Activated CD4-positive, CD25-positive, alpha-beta regulatory T cell treated with anti-CD3 and anti-CD28 coated beads, Interleukin-2, amount 50 U/mL, for 24 hours (primary cell): ENCODE measurements at regions not wholly inside any gene's neighbourhood (a gene's known extent, or its start where the extent isn't known, plus 50 kb on each side); places are given as distances from the start of the nearest gene placed in this dataset.

Experiments used
- ATAC-seq, 2 donors: fragments of 150-1000 bp; cut with Tn5 transposase; one replicate each; pipeline ENCODE4 v1.10.0; 2021; ENCODE audit warnings: mild to moderate bottlenecking in 1 of 2, moderate library complexity in 1 of 2

GRCh38 chr20:11766961-11767360 lies 150.7 kb upstream of the BTBD3 start:
- ATAC-seq, result no peak

GRCh38 chr20:11769825-11770224 lies 147.9 kb upstream of the BTBD3 start:
- ATAC-seq, result no peak

GRCh38 chr20:11772226-11772730 lies 145.4 kb upstream of the BTBD3 start:
- no peak for ATAC-seq

- ATAC-seq, result no peak
Observed at GRCh38 chr20:11776687-11777086, 141.0 kb upstream of the BTBD3 start.

DNA sequence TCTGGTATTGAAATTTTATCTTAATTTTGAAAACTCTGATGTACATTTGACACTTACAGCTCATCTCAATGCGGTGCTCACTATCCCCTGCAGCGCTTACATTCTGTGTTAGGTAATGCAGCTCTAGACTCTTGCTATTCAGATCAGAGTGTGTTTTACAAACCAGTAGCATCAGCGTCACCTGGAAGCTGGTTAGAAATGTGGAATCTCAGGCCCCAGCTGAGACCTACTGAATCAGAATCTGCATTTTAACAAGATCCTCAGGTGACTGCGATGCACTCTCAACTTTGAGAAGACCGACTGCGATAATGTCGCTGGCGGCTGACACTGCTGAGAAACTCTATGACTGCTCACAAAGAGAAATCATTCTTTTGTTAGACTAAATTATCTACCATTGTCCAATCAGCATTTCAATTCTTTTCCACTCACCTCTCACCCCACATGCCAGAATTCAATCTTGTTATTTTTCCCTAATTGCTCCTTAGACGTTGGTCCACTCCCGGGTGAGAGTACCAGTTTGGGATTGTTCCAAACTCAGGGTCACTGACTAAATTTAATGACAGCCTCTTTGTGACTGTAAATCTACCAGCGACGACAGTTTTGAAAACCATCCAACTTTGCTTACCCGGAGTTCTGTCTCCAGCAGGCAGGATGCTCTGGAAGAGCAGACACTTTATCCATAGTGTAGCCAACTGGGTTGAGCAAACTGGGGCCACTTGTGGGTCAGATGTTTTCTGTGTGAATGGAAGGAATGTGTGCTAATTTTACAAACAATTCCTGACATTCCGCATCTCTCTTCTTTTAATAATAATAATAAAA lies 140.1 kb upstream of the BTBD3 start:
- ATAC-seq, result no peak

GRCh38 chr20:11778206-11778570 lies 139.5 kb upstream of the BTBD3 start:
- ATAC-seq, result no peak

- ATAC-seq, result no peak
Observed at GRCh38 chr20:11780765-11781369, 136.8 kb upstream of the BTBD3 start.

GRCh38 chr20:11783102-11783850 lies 134.4 kb upstream of the BTBD3 start:
- ATAC-seq, result no peak

GRCh38 chr20:11785885-11786507 lies 131.7 kb upstream of the BTBD3 start:
- no peak for ATAC-seq

- no peak for ATAC-seq
Observed at GRCh38 chr20:11790046-11790445, 127.6 kb upstream of the BTBD3 start.

DNA sequence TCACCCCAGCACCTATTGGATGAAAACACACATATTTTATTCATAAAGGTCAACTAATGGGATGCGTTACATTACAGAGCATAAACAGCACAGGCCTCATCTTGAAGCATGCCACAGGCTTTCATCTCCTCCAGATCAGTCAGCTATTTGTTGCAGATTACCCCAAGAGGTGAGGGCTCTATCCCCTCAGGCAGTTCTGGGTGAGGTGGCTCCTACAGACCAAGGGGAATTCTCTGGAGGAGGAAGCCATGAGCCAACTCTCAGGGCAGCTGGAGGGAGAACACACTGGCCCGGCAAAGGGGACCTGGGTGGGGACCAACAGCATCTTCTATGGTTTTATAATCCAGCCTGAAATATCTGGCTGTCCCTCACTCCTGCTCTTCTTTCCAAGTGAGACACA lies 126.4 kb upstream of the BTBD3 start:
- no peak for ATAC-seq

DNA sequence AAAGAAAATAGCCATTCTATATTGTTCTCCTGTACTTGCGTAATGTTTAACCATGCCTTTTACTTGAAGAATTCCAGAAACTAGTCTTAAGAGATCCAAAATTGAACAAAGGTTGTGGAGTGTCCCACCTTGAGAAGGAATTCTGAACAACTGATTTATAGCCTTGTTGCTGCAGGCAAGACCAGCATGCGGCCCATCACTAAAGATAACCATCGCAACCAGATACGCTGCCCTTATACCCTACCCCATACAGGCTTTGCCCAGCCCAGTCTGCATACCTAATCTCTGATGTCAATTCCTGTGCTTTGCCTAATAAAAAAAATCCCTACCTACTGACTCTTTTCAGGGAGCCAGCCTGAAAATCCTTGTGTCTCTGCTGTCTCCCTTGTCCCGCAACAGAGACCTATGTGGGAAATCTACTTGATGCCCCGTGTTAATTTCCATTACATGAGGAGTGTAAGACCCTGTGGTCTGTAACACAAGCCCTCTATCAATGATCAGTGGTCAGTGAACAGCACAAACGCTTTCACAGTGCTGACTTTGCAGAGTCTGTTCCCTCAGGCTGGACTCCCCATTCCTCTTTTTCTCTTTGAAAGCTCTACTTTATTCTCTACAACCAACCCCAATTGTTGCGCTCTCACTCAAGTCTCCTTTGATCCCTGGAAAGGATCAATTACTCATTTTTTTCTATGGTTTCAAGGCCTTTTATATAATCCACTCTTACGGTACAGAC lies 125.7 kb upstream of the BTBD3 start:
- ATAC-seq, result no peak

DNA sequence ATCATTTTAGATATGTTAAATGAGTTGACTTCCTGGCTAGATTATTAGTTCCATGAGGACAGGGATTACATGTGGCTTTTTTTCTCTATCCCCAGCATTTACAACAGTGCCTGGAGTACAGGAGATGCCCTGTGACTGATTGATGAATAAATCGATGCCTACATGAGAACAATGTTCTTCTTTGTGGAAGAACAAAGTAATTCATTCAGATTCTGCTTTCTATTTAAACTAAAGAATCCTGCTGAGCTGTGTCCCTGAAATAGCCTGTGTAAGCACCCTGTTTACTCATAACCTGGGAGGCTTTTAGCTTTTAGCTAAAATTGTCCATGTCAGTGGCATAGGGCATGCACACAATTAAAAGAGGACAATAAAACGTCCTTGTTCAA lies 125.1 kb upstream of the BTBD3 start:
- ATAC-seq, result no peak

DNA sequence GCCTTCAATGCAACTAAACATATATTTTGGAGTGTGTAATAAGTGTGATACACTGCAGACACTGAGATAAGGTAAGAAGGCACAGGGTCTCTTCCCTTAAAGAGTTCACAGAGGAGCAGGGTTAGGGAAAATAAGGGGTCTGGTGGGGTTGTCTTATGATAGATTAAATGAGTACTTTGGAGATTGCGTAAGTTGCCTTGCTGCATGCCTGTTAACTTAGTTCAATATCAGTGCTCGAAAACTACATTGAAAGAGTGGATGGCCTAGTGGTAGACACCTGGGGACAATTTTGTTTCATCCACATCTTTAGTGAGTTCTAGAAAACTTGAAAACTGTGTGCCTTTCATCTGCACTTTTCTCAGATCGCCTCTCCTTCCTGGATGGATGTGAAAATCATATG lies 123.2 kb upstream of the BTBD3 start:
- ATAC-seq, result no peak

DNA sequence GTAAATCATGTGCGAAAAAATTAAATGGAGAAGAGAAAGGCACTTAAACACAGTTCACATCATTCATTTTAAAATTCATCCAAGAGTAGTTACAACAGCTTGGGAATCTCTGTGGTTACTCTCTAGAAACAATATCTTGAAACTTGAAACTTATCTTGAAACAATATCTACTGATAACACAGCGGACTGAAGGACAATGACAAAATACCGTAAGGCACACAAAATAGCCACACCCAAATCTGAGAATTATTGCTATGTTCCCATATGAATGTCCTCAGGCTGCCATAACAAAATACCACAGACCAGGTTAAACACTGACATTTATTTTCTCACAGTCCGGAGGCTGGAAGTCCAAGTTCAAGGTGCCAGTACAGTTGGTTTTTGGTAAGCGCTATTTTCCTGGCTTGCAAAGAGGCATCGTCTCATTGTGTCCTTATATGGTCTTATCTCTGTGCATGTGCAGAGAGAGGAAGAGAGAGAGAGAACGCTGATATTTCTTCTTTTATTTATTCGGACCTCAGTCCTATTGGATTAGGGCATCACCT lies 122.5 kb upstream of the BTBD3 start:
- ATAC-seq, result no peak

DNA sequence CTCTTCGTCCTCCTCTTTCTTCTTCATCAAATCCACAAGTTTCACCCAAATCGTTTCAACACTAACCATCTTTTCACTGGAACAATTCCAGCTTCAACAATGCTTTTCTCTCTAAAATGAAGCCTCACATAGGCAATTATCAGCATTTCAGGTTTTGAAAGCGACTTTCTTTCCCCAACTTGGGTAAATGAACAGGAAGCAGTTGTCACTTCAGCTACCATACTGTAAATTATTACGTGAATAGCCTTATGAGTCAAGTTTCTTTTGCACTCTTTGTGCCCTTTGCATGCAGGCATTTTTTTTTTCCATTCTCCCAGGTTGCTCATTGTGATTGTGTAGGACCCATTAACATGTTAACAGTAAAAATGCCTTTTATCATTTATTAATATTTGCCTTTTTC lies 121.7 kb upstream of the BTBD3 start:
- no peak for ATAC-seq

DNA sequence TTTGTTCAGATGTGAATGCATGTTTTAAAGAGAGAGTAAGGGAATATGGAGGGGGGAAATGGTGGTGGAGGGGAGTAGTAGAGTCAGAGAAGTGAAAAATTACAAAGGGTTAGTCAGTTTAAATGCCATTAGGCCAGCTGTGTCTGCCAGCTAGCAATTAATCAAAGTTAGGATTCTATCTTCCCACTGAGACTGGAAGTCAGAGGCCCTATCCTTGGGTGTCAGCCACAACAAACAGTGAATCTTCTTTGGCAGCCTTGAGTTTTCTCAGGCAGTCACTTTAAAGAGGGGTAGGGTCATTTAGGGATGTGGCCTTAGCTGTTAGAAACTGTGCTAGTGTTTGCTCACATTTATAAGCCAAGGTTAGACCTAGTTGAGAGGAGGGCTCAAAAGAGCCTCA lies 120.5 kb upstream of the BTBD3 start:
- no peak for ATAC-seq

- no peak for ATAC-seq
Observed at GRCh38 chr20:11799281-11799684, 118.4 kb upstream of the BTBD3 start.

DNA sequence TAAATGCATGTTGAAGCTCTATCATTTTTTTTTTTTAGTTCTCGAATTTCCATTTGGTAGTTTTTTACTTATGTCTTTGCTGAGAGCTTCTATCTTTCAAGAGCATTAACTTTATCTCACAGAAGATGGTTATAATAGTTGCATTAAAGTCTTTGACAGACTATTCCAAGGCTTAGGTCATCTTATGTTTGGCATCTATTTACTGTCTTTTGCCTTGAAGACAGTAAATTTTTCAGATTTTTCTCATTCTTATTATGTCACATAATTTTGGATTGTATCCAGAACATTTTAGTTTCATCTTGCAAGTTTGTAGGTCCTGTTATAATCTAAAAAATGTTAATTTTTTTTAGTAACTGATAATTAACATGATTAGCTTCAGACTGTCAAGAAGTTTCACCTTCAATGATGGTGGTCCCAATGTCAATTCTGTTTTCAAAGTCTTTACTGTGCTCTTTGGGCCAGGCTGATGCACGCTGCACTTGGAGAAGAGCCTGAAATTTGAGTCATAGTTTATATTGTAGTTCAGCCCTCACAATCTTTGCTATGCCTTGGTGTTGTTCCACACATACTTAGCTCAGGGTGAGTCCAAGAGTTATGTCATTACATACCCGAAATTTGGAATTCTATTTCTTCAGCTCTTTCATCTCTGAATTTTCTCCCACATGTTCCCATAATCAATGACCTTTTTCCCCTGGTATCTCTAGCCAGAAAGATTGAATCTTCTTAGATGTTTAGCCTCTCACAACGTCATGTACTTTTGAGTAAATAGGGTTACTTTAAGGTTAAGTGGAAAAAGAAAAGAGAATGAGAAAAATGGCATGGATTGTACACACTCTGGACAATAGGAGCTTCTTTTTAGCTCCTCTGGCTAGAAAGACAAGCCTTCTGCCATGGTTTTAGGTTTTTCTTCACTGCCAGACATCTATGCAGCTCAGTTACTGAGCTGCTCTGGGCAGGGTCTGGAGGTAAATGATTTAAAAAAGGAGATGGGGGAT lies 110.3 kb upstream of the BTBD3 start:
- no peak for ATAC-seq

DNA sequence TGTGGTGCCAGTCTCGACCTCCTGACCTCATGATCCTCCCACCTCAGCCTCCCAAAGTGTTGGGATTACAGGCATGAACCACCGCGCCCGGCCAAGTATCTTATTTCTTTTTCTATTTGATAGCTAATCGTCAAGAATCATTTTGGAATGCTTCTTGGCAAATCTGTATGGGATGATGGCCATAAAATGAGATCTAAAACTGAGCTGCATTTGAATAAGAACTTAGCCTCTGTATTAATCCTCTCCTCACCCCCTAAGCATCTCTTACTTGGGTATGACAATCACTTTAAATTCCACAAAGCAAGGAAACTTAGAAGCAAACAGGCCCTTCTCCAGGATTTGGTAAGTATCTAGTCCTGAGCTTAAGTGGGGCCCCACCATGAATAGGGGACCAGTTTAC lies 108.9 kb upstream of the BTBD3 start:
- no peak for ATAC-seq
